ENCODE measurements at regions not wholly inside any gene's neighbourhood (a gene's known extent, or its start where the extent isn't known, plus 50 kb on each side); places are given as distances from the start of the nearest gene placed in this dataset.

GRCh38 chr11:38176686-38177322 is 1578.8 kb upstream of the RAG2 start:
- no peaks in the 10 kb centered on the region for H3K36me3 Mint-ChIP-seq (ENCODE audit: insufficient read depth, unreplicated experiment)
- no peaks in the 10 kb centered on the region for H3K9me3 Mint-ChIP-seq (ENCODE audit: low read depth, unreplicated experiment)
- DNase-seq: no peak
- H3K27ac Mint-ChIP-seq (ENCODE audit: unreplicated experiment): no peak overlapping the region
- no peak for TF ChIP-seq CTCF (IDR thresholded peaks at IDR 0.05; ENCODE audit: unreplicated experiment)
- no TSS peak for BruUV-seq (replicated peaks)
- CTCF ChIA-PET: no interaction called here
- H3K27me3 Mint-ChIP-seq (ENCODE audit: unreplicated experiment): no peaks in the 10 kb centered on the region
- intact Hi-C loops (cut with micrococcal nuclease; ENCODE audit: unreplicated experiment): no loop called here
- no peak overlapping the region for H3K4me3 Mint-ChIP-seq (ENCODE audit: low read depth, unreplicated experiment)
- peaks cover 11% of the 10 kb centered on the region for H3K4me1 Mint-ChIP-seq (ENCODE audit: low read depth, unreplicated experiment)

- CTCF ChIA-PET: no interaction called here
- intact Hi-C loops (cut with micrococcal nuclease; ENCODE audit: unreplicated experiment): no loop called here
- Mint-ChIP-seq H3K9me3 (ENCODE audit: low read depth, unreplicated experiment) (no peaks in the 10 kb centered on the region), H3K4me3 (ENCODE audit: low read depth, unreplicated experiment) (no peak overlapping the region), H3K27ac (ENCODE audit: unreplicated experiment) (no peak overlapping the region), H3K27me3 (ENCODE audit: unreplicated experiment) (no peaks in the 10 kb centered on the region), H3K36me3 (ENCODE audit: insufficient read depth, unreplicated experiment) (peaks cover 4% of the 10 kb centered on the region), H3K4me1 (ENCODE audit: low read depth, unreplicated experiment) (peaks cover 12% of the 10 kb centered on the region)
- no peak for DNase-seq
- TF ChIP-seq CTCF (IDR thresholded peaks at IDR 0.05; ENCODE audit: unreplicated experiment): no peak
- BruUV-seq (replicated peaks): no TSS peak
These were observed 1575.6 kb upstream of the RAG2 start for GRCh38 chr11:38173676-38174075.

- Mint-ChIP-seq H3K4me1 (ENCODE audit: low read depth, unreplicated experiment) (peaks cover 13% of the 10 kb centered on the region), H3K27ac (ENCODE audit: unreplicated experiment) (peak overlapping the region; percentile 50), H3K9me3 (ENCODE audit: low read depth, unreplicated experiment) (peaks cover 7% of the 10 kb centered on the region), H3K4me3 (ENCODE audit: low read depth, unreplicated experiment) (no peak overlapping the region), H3K27me3 (ENCODE audit: unreplicated experiment) (no peaks in the 10 kb centered on the region), H3K36me3 (ENCODE audit: insufficient read depth, unreplicated experiment) (peaks cover 4% of the 10 kb centered on the region)
- intact Hi-C loops (cut with micrococcal nuclease; ENCODE audit: unreplicated experiment): no loop called here
- DNase-seq: no peak
- BruUV-seq (replicated peaks): no TSS peak
- TF ChIP-seq CTCF (IDR thresholded peaks at IDR 0.05; ENCODE audit: unreplicated experiment): no peak
- CTCF ChIA-PET: interaction anchor here (1.1 kb wide), 1 partner anchor 197 kb away, joined by 3 read pairs; no protein-coding TSS in a partner anchor
These were observed 1571.2 kb upstream of the RAG2 start for GRCh38 chr11:38169286-38169685.

GRCh38 chr11:38163526-38163925 is 1565.5 kb upstream of the RAG2 start:
- BruUV-seq (replicated peaks): no TSS peak
- H3K27ac Mint-ChIP-seq (ENCODE audit: unreplicated experiment): no peak overlapping the region
- CTCF ChIA-PET: no interaction called here

More at GRCh38 chr11:38163526-38163925, 1565.5 kb upstream of the RAG2 start:
- Mint-ChIP-seq H3K9me3 (ENCODE audit: low read depth, unreplicated experiment) (peaks cover 11% of the 10 kb centered on the region), H3K4me3 (ENCODE audit: low read depth, unreplicated experiment) (no peak overlapping the region), H3K4me1 (ENCODE audit: low read depth, unreplicated experiment) (no peaks in the 10 kb centered on the region), H3K27me3 (ENCODE audit: unreplicated experiment) (no peaks in the 10 kb centered on the region), H3K36me3 (ENCODE audit: insufficient read depth, unreplicated experiment) (no peaks in the 10 kb centered on the region)
- DNase-seq: no peak
- intact Hi-C loops (cut with micrococcal nuclease; ENCODE audit: unreplicated experiment): no loop called here
- no peak for TF ChIP-seq CTCF (IDR thresholded peaks at IDR 0.05; ENCODE audit: unreplicated experiment)

Measured in Calu3 (cell line).